ES-I3 (cell line): ENCODE measurements at regions not wholly inside any gene's neighbourhood (a gene's known extent, or its start where the extent isn't known, plus 50 kb on each side); places are given as distances from the start of the nearest gene placed in this dataset.

Experiments
- H3K36me3 ChIP-seq: 2 replicates; pipeline ENCODE4 v1.6.1; 2013; ENCODE audit warnings: mild to moderate bottlenecking, low read length, control low read depth, moderate library complexity; ENCODE audit not compliant: insufficient read depth
- H3K4me1 ChIP-seq: 2 replicates; pipeline ENCODE4 v1.6.1; 2013; ENCODE audit warnings: mild to moderate bottlenecking, control low read depth, low read length; ENCODE audit not compliant: insufficient read depth
- H3K9ac ChIP-seq: 2 replicates; pipeline ENCODE4 v1.6.1; 2013; ENCODE audit warnings: low read depth, mild to moderate bottlenecking, low read length, moderate library complexity
- H3K9me3 ChIP-seq: 2 replicates; pipeline ENCODE4 v1.6.1; 2013; ENCODE audit warnings: mild to moderate bottlenecking, low read length, moderate library complexity; ENCODE audit not compliant: control insufficient read depth, insufficient read depth

GRCh38 chr2:157185476-157186227, 71.9 kb upstream of the GALNT5 start:
- Histone ChIP-seq H3K9ac (no peak overlapping the region), H3K4me1 (no peaks in the 10 kb centered on the region), H3K9me3 (no peaks in the 10 kb centered on the region), H3K36me3 (no peaks in the 10 kb centered on the region)

- no peaks in the 10 kb centered on the region for H3K36me3 ChIP-seq
- H3K9me3 ChIP-seq = no peaks in the 10 kb centered on the region
- no peaks in the 10 kb centered on the region for H3K4me1 ChIP-seq
- H3K9ac ChIP-seq = no peak overlapping the region
These were observed 67.4 kb upstream of the GALNT5 start for GRCh38 chr2:157190151-157190550.

- Histone ChIP-seq H3K9ac (no peak overlapping the region), H3K36me3 (no peaks in the 10 kb centered on the region), H3K9me3 (no peaks in the 10 kb centered on the region), H3K4me1 (no peaks in the 10 kb centered on the region)
These were observed 66.3 kb upstream of the GALNT5 start for GRCh38 chr2:157191186-157191585.

- no peaks in the 10 kb centered on the region for H3K4me1 ChIP-seq
- no peaks in the 10 kb centered on the region for H3K9me3 ChIP-seq
- no peak overlapping the region for H3K9ac ChIP-seq
- no peaks in the 10 kb centered on the region for H3K36me3 ChIP-seq
These were observed 64.8 kb upstream of the GALNT5 start for GRCh38 chr2:157192445-157193423.

GRCh38 chr2:157193461-157193860, 64.0 kb upstream of the GALNT5 start:
- H3K4me1 ChIP-seq = no peaks in the 10 kb centered on the region
- no peak overlapping the region for H3K9ac ChIP-seq
- H3K36me3 ChIP-seq = no peaks in the 10 kb centered on the region
- no peaks in the 10 kb centered on the region for H3K9me3 ChIP-seq

GRCh38 chr2:157194097-157194688, 63.3 kb upstream of the GALNT5 start:
- Histone ChIP-seq H3K4me1 (no peaks in the 10 kb centered on the region), H3K9ac (no peak overlapping the region), H3K9me3 (no peaks in the 10 kb centered on the region), H3K36me3 (no peaks in the 10 kb centered on the region)

- Histone ChIP-seq H3K9me3 (no peaks in the 10 kb centered on the region), H3K36me3 (no peaks in the 10 kb centered on the region), H3K9ac (no peak overlapping the region), H3K4me1 (no peaks in the 10 kb centered on the region)
These were observed 62.7 kb upstream of the GALNT5 start for GRCh38 chr2:157194844-157195243.

- H3K4me1 ChIP-seq = no peaks in the 10 kb centered on the region
- H3K9me3 ChIP-seq = no peaks in the 10 kb centered on the region
- no peak overlapping the region for H3K9ac ChIP-seq
- H3K36me3 ChIP-seq = no peaks in the 10 kb centered on the region
These were observed 60.5 kb upstream of the GALNT5 start for GRCh38 chr2:157196956-157197355.

GRCh38 chr2:157197848-157198247, 59.7 kb upstream of the GALNT5 start:
- Histone ChIP-seq H3K9me3 (no peaks in the 10 kb centered on the region), H3K4me1 (no peaks in the 10 kb centered on the region), H3K9ac (no peak overlapping the region), H3K36me3 (no peaks in the 10 kb centered on the region)

GRCh38 chr2:157203651-157204050, 53.9 kb upstream of the GALNT5 start:
- H3K36me3 ChIP-seq = no peaks in the 10 kb centered on the region
- no peaks in the 10 kb centered on the region for H3K4me1 ChIP-seq
- no peak overlapping the region for H3K9ac ChIP-seq
- H3K9me3 ChIP-seq = no peaks in the 10 kb centered on the region

- no peaks in the 10 kb centered on the region for H3K4me1 ChIP-seq
- H3K36me3 ChIP-seq = no peaks in the 10 kb centered on the region
These were observed 53.1 kb upstream of the GALNT5 start for GRCh38 chr2:157204401-157204800.

GRCh38 chr2:157206916-157207315, 50.6 kb upstream of the GALNT5 start:
- H3K9ac ChIP-seq = no peak overlapping the region
- no peaks in the 10 kb centered on the region for H3K4me1 ChIP-seq
- H3K36me3 ChIP-seq = no peaks in the 10 kb centered on the region
- H3K9me3 ChIP-seq = no peaks in the 10 kb centered on the region

More at GRCh38 chr2:157204401-157204800, 53.1 kb upstream of the GALNT5 start:
- Histone ChIP-seq H3K9me3 (no peaks in the 10 kb centered on the region), H3K9ac (no peak overlapping the region)
